H9 (cell line): ENCODE measurements at regions not wholly inside any gene's neighbourhood (a gene's known extent, or its start where the extent isn't known, plus 50 kb on each side); places are given as distances from the start of the nearest gene placed in this dataset.
A peak's percentile ranks its signal among the peaks of the same experiment; 100 is the strongest.

ENCODE experiments used
- DNase-seq: peaks from one replicate; pipeline ENCODE4 v3.0.0-alpha.2; 2017
- H2AFZ ChIP-seq: one replicate; pipeline ENCODE4 v1.6.1; 2013; ENCODE audit warnings: mild to moderate bottlenecking, low read length, control low read depth, moderate library complexity
- H2AK5ac ChIP-seq: 2 replicates; pipeline ENCODE4 v1.6.1; 2013; ENCODE audit warnings: low read length, control low read depth, mixed read lengths; ENCODE audit not compliant: insufficient read length
- H2BK120ac ChIP-seq: one replicate; pipeline ENCODE4 v1.6.1; 2013; ENCODE audit warnings: low read depth, mild to moderate bottlenecking, low read length, control low read depth, inconsistent platforms; ENCODE audit not compliant: poor library complexity, severe bottlenecking
- H2BK12ac ChIP-seq: 2 replicates; pipeline ENCODE4 v1.6.1; 2013; ENCODE audit warnings: low read length, control low read depth, mixed read lengths, low read depth; ENCODE audit not compliant: insufficient read length
- H2BK15ac ChIP-seq: 2 replicates; pipeline ENCODE4 v1.6.1; 2013; ENCODE audit warnings: low read depth, low read length, control low read depth
- H2BK20ac ChIP-seq: one replicate; pipeline ENCODE4 v1.6.1; 2013; ENCODE audit warnings: low read depth, mild to moderate bottlenecking, low read length, control low read depth, inconsistent platforms; ENCODE audit not compliant: poor library complexity, severe bottlenecking
- H2BK5ac ChIP-seq: 2 replicates; pipeline ENCODE4 v1.6.1; 2013; ENCODE audit warnings: low read length, control low read depth, mixed read lengths; ENCODE audit not compliant: insufficient read length
- H3K14ac ChIP-seq: 2 replicates; pipeline ENCODE4 v1.6.1; 2013; ENCODE audit warnings: low read length, control low read depth; ENCODE audit not compliant: insufficient read depth
- H3K18ac ChIP-seq: 2 replicates; pipeline ENCODE4 v1.6.1; 2013; ENCODE audit warnings: low read depth, mild to moderate bottlenecking, mixed read lengths, low read length, control low read depth; ENCODE audit not compliant: insufficient read length
- H3K23ac ChIP-seq: 2 replicates; pipeline ENCODE4 v1.6.1; 2013; ENCODE audit warnings: low read length, control low read depth, mixed read lengths, low read depth; ENCODE audit not compliant: insufficient read length
- H3K23me2 ChIP-seq: 2 replicates; pipeline ENCODE4 v1.6.1; 2013; ENCODE audit warnings: low read depth, mild to moderate bottlenecking, mixed read lengths, low read length, control low read depth; ENCODE audit not compliant: insufficient read length, poor library complexity, severe bottlenecking
- H3K27ac ChIP-seq: 2 replicates; pipeline ENCODE4 v1.5.1; 2013; ENCODE audit warnings: low read length, control low read depth, mixed read lengths, low read depth; ENCODE audit not compliant: insufficient read length
- H3K27me3 ChIP-seq: 2 replicates; pipeline ENCODE4 v1.6.1; 2013; ENCODE audit warnings: low read length, control low read depth, inconsistent platforms; ENCODE audit not compliant: insufficient read depth
- H3K4ac ChIP-seq: 2 replicates; pipeline ENCODE4 v1.6.1; 2013; ENCODE audit warnings: low read depth, mild to moderate bottlenecking, control low read depth, inconsistent platforms, low read length, moderate library complexity
- H3K4me1 ChIP-seq: 2 replicates; pipeline ENCODE4 v1.6.1; 2013; ENCODE audit warnings: low read length, control low read depth, inconsistent platforms; ENCODE audit not compliant: insufficient read depth
- H3K4me2 ChIP-seq: 2 replicates; pipeline ENCODE4 v1.6.1; 2013; ENCODE audit warnings: low read length, control low read depth, mixed read lengths; ENCODE audit not compliant: insufficient read length, insufficient read depth
- H3K56ac ChIP-seq: 2 replicates; pipeline ENCODE4 v1.6.1; 2013; ENCODE audit warnings: low read depth, mild to moderate bottlenecking, mixed read lengths, low read length, control low read depth; ENCODE audit not compliant: insufficient read length
- H3K79me1 ChIP-seq: 2 replicates; pipeline ENCODE4 v1.6.1; 2013; ENCODE audit warnings: low read depth, mild to moderate bottlenecking, moderate library complexity, low read length, control low read depth, inconsistent platforms; ENCODE audit not compliant: insufficient read depth, poor library complexity, severe bottlenecking
- H3K79me2 ChIP-seq: 2 replicates; pipeline ENCODE4 v1.6.1; 2013; ENCODE audit warnings: low read length, control low read depth, inconsistent platforms; ENCODE audit not compliant: insufficient read depth
- H3K9ac ChIP-seq: 2 replicates; pipeline ENCODE4 v1.6.1; 2013; ENCODE audit warnings: low read length, control low read depth, mixed read lengths; ENCODE audit not compliant: insufficient read length; ENCODE audit errors: extremely low read depth
- H3K9me3 ChIP-seq: one replicate; pipeline ENCODE4 v1.6.1; 2013; ENCODE audit warnings: low read depth, low read length, inconsistent platforms; ENCODE audit not compliant: control insufficient read depth
- H3T11ph ChIP-seq: one replicate; pipeline ENCODE4 v1.6.1; 2013; ENCODE audit warnings: mild to moderate bottlenecking, low read length, control low read depth, inconsistent platforms
- H4K20me1 ChIP-seq: one replicate; pipeline ENCODE4 v1.6.1; 2013; ENCODE audit not compliant: control insufficient read depth, insufficient read length, insufficient read depth
- H4K5ac ChIP-seq: 2 replicates; pipeline ENCODE4 v1.6.1; 2013; ENCODE audit warnings: low read depth, mild to moderate bottlenecking, mixed read lengths, low read length, control low read depth; ENCODE audit not compliant: insufficient read length
- H4K8ac ChIP-seq: replicated peaks from 2 replicates; pipeline ENCODE4 v1.6.1; 2013; ENCODE audit warnings: low read length, control low read depth, mixed read lengths, low read depth; ENCODE audit not compliant: insufficient read length
- H4K91ac ChIP-seq: 2 replicates; pipeline ENCODE4 v1.6.1; 2013; ENCODE audit warnings: low read depth, mild to moderate bottlenecking, moderate library complexity, mixed read lengths, low read length, control low read depth; ENCODE audit not compliant: insufficient read length
- H3K27ac Mint-ChIP-seq, 3 experiments: 2 replicates in 2 of 3; 3 replicates in 1 of 3; pipeline ENCODE4 v1.8.0; 2020 to 2021; ENCODE audit warnings: mixed read lengths in 3 of 3, mild to moderate bottlenecking in 1 of 3, moderate library complexity in 1 of 3
- H3K27me3 Mint-ChIP-seq: 2 replicates; pipeline ENCODE4 v1.8.0; 2021; ENCODE audit warnings: low read depth, mild to moderate bottlenecking, moderate library complexity, mixed read lengths
- H3K36me3 Mint-ChIP-seq, 3 experiments: 2 replicates in 2 of 3; 3 replicates in 1 of 3; pipeline ENCODE4 v1.8.0; 2020 to 2021; ENCODE audit warnings: low read depth in 3 of 3, mixed read lengths in 3 of 3; ENCODE audit not compliant: insufficient read depth in 1 of 3
- H3K4me1 Mint-ChIP-seq, 2 experiments: 2 replicates each; pipeline ENCODE4 v1.8.0; 2020; ENCODE audit warnings: mixed read lengths in 2 of 2
- H3K4me3 Mint-ChIP-seq, 2 experiments: 2 replicates in 1 of 2; 3 replicates in 1 of 2; pipeline ENCODE4 v1.8.0; 2020 to 2021; ENCODE audit warnings: mild to moderate bottlenecking in 2 of 2, mixed read lengths in 2 of 2, moderate library complexity in 1 of 2
- H3K9me3 Mint-ChIP-seq, 2 experiments: 2 replicates in 1 of 2; 3 replicates in 1 of 2; pipeline ENCODE4 v1.8.0; 2020; ENCODE audit warnings: mild to moderate bottlenecking in 2 of 2, mixed read lengths in 2 of 2, moderate library complexity in 1 of 2
- WGBS: extraction: QIAGEN DNeasy Blood & Tissue Kit; methylation state at CpG from one replicate; pipeline ENCODE4 v1.1.7; 2013; ENCODE audit warnings: missing lambda C conversion rate, low lambda C conversion rate, mixed read lengths; ENCODE audit not compliant: insufficient read length; ENCODE audit errors: extremely low coverage; 5-methylcytosine and 5-hydroxymethylcytosine counted together
- TF ChIP-seq, protein P1 (sequence below): fragments of 200-600 bp; sonication (generic); conservative IDR thresholded peaks from 3 replicates; pipeline ENCODE4 v1.8.0; 2021; ENCODE audit warnings: antibody characterized with exemption, mild to moderate bottlenecking

DNA sequence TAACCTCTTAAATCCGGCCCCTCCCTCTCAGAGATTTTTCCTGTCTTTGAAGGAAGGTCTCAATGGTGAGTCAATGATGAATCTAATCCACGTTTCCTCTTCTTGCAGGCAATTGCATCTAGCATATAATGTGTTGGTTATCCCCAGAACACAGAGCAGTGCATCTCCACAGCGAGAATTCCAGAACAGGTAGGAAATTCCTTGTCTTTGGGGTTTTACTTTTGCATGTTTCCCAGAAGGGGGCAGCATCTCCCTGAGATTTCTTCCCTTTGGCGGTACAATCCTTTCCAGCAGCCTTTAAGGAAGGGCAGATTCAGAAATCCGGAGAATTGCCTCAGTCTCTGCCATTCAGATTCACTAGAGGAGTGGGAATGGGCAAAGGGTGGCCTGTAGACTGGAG is 128.0 kb downstream of the KCNA5 start:
- no peak overlapping the region for H2BK15ac ChIP-seq
- Mint-ChIP-seq H3K27ac (no peak overlapping the region), H3K4me3 (no peak overlapping the region), H3K4me1 (peaks cover 11 to 16% of the 10 kb centered on the region in 2 experiments), H3K9me3 (no peaks in the 10 kb centered on the region), H3K36me3 (no peaks in the 10 kb centered on the region), H3K27me3 (peaks cover 1% of the 10 kb centered on the region)
- H3K4me2 ChIP-seq, result no peak overlapping the region
- TF ChIP-seq, protein P1, sequence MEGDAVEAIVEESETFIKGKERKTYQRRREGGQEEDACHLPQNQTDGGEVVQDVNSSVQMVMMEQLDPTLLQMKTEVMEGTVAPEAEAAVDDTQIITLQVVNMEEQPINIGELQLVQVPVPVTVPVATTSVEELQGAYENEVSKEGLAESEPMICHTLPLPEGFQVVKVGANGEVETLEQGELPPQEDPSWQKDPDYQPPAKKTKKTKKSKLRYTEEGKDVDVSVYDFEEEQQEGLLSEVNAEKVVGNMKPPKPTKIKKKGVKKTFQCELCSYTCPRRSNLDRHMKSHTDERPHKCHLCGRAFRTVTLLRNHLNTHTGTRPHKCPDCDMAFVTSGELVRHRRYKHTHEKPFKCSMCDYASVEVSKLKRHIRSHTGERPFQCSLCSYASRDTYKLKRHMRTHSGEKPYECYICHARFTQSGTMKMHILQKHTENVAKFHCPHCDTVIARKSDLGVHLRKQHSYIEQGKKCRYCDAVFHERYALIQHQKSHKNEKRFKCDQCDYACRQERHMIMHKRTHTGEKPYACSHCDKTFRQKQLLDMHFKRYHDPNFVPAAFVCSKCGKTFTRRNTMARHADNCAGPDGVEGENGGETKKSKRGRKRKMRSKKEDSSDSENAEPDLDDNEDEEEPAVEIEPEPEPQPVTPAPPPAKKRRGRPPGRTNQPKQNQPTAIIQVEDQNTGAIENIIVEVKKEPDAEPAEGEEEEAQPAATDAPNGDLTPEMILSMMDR, result peak; percentile 85
- peak; percentile 58 for DNase-seq
- H3K79me2 ChIP-seq, result no peaks in the 10 kb centered on the region
- no peaks in the 10 kb centered on the region for H3K79me1 ChIP-seq
- H2BK120ac ChIP-seq, result no peak overlapping the region
- no peak overlapping the region for H2BK20ac ChIP-seq
- no peak overlapping the region for H4K91ac ChIP-seq
- no peak overlapping the region for H3K9ac ChIP-seq
- no peak overlapping the region for H3K14ac ChIP-seq
- H2BK12ac ChIP-seq, result no peak overlapping the region
- H2BK5ac ChIP-seq, result no peak overlapping the region
- H3K4me1 ChIP-seq, result peaks cover 2% of the 10 kb centered on the region; the same call in 1 of the 2 replicates
- H4K8ac ChIP-seq, result no peak overlapping the region
- no peaks in the 10 kb centered on the region for H3K27me3 ChIP-seq
- peak overlapping the region; percentile 57 for H3K18ac ChIP-seq
- H3K56ac ChIP-seq, result no peak overlapping the region
- WGBS, result no CpG with 5 or more reads among the region's 5 CpGs
- no peaks in the 10 kb centered on the region for H3K9me3 ChIP-seq
- no peak overlapping the region for H3K23ac ChIP-seq
- no peaks in the 10 kb centered on the region for H4K20me1 ChIP-seq
- no peak overlapping the region for H3K27ac ChIP-seq
- no peak overlapping the region for H4K5ac ChIP-seq
- H3K4ac ChIP-seq, result no peak overlapping the region
- H2AK5ac ChIP-seq, result no peak overlapping the region
- no peaks in the 10 kb centered on the region for H3K23me2 ChIP-seq
- H2AFZ ChIP-seq, result no peak overlapping the region
- H3T11ph ChIP-seq, result no peak overlapping the region
